H1 (cell line): ENCODE measurements at regions not wholly inside any gene's neighbourhood (a gene's known extent, or its start where the extent isn't known, plus 50 kb on each side); places are given as distances from the start of the nearest gene placed in this dataset.

Experiments used
- CBX5 ChIP-seq: fragments of 300-800, 300-1000 bp; sonication (generic); IDR thresholded peaks from 2 replicates; pipeline ENCODE4 v1.7.1; 2016; ENCODE audit warnings: antibody characterized with exemption, low read length, low read depth
- GTF2F1 ChIP-seq: IDR thresholded peaks from 2 replicates; pipeline ENCODE4 v1.6.1; 2012; ENCODE audit warnings: low read depth, low read length, improper control_type of control experiment, borderline replicate concordance
- MAX ChIP-seq: IDR thresholded peaks from 2 replicates; pipeline ENCODE4 v1.6.1; 2012; ENCODE audit warnings: inconsistent platforms
- POLR2AphosphoS5 ChIP-seq: IDR thresholded peaks from 2 replicates; pipeline ENCODE4 v1.6.1; 2011; ENCODE audit warnings: low read depth, low read length
- RNF2 ChIP-seq: fragments of 200-900, 300-1000 bp; sonication (generic); IDR thresholded peaks from 2 replicates; pipeline ENCODE4 v1.7.1; 2016; ENCODE audit warnings: borderline replicate concordance, low read depth, mild to moderate bottlenecking, antibody characterized with exemption, low read length; ENCODE audit not compliant: poor library complexity, severe bottlenecking; ENCODE audit errors: missing control alignments
- RXRA ChIP-seq: IDR thresholded peaks from 2 replicates; pipeline ENCODE4 v1.6.1; 2011; ENCODE audit warnings: low read depth, mild to moderate bottlenecking, low read length, moderate library complexity; ENCODE audit not compliant: insufficient read depth
- SP2 ChIP-seq: IDR thresholded peaks from 2 replicates; pipeline ENCODE4 v1.6.1; 2012; ENCODE audit warnings: mild to moderate bottlenecking, low read length, inconsistent platforms
- TBP ChIP-seq: IDR thresholded peaks from 2 replicates; pipeline ENCODE4 v1.6.1; 2011; ENCODE audit warnings: low read depth, low read length, improper control_type of control experiment
- USF2 ChIP-seq: IDR thresholded peaks from 2 replicates; pipeline ENCODE4 v1.6.1; 2011; ENCODE audit warnings: low read length, improper control_type of control experiment

- TF ChIP-seq USF2 = no peak
- TF ChIP-seq POLR2AphosphoS5 = no peak
- TF ChIP-seq RXRA = no peak
- TF ChIP-seq TBP = no peak
- TF ChIP-seq RNF2 = no peak
- no peak for TF ChIP-seq GTF2F1
- no peak for TF ChIP-seq MAX
- no peak for TF ChIP-seq CBX5
- no peak for TF ChIP-seq SP2
Observed at GRCh38 chr16:86185089-86185488, 286.1 kb downstream of the IRF8 start (continued).
